ENCODE measurements at regions not wholly inside any gene's neighbourhood (a gene's known extent, or its start where the extent isn't known, plus 50 kb on each side); places are given as distances from the start of the nearest gene placed in this dataset.

DNA sequence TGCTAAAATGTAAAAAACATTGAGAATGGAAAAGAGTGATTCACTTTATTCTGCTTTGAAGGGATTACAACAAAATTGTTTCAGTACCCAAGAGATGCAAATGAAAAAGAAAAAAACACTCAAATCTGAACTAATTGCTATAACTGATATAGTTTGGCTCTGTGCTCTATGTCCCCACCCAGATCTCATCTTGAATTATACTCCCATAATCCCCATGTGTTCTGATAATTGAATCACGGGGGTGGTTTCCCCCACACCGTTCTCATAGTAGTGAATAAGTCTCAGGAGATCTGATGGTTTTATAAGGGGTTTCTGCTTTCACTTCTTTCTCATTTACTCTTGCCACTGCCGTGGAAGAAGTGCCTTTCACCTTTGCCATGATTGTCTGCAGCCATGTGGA lies 213.6 kb upstream of the GALNTL6 start:
- H3K79me1 ChIP-seq (ENCODE audit: low read depth, low read length) = no peaks in the 10 kb centered on the region
- H3K4me2 ChIP-seq (ENCODE audit: insufficient read depth in 1 of 2, low read depth in 2 of 2, low read length in 2 of 2) = no peak overlapping the region
- no peaks in the 10 kb centered on the region for H4K20me1 ChIP-seq (replicated peaks in 1 of 2; ENCODE audit: control insufficient read depth in 1 of 2, insufficient read depth in 2 of 2, low read length in 2 of 2)
- no peak overlapping the region for H4K8ac ChIP-seq (ENCODE audit: extremely low read depth, insufficient read depth, low read length)
- H2AK5ac ChIP-seq (ENCODE audit: low read depth, low read length) = no peak overlapping the region
- no peak overlapping the region for H3K27ac ChIP-seq (ENCODE audit: low read depth, low read length)
- no peak overlapping the region for H3K23ac ChIP-seq (ENCODE audit: insufficient read length)
- ChIA-PET CTCF (ENCODE audit: partially characterized antibody) (no interaction called here), POLR2A (ENCODE audit: partially characterized antibody) (no interaction called here)
- H3K9ac ChIP-seq (replicated peaks in 1 of 4; ENCODE audit: extremely low read depth in 1 of 4, low read depth in 3 of 4, low read length in 3 of 4) = no peak overlapping the region
- 95% methylated on average over 3 of the region's 3 CpGs; no CpG with 5 or more reads in 1 of the 2 experiments for WGBS, 2 experiments (ENCODE audit: extremely low coverage in 1 of 2, insufficient coverage in 1 of 2, insufficient read length in 1 of 2, insufficient replicate concordance in 2 of 2, low coverage in 1 of 2, low lambda C conversion rate in 2 of 2, missing lambda C conversion rate in 1 of 2)
- TF ChIP-seq JUND (IDR thresholded peaks at IDR 0.05; ENCODE audit: low read length) = no peak
- no peak for TF ChIP-seq RAD21 (IDR thresholded peaks at IDR 0.05 in 1 of 2, conservative IDR thresholded peaks at IDR 0.05 in 1 of 2; ENCODE audit: low read depth in 2 of 2, low read length in 2 of 2)
- no peak for TF ChIP-seq ZNF274 (IDR thresholded peaks at IDR 0.05; ENCODE audit: borderline replicate concordance, extremely low read depth, low read length)
- TF ChIP-seq, protein P1, sequence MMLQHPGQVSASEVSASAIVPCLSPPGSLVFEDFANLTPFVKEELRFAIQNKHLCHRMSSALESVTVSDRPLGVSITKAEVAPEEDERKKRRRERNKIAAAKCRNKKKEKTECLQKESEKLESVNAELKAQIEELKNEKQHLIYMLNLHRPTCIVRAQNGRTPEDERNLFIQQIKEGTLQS (IDR thresholded peaks at IDR 0.05; ENCODE audit: insufficient read depth, low read depth, low read length) = no peak
- no peak for TF ChIP-seq SIX5 (IDR thresholded peaks at IDR 0.05; ENCODE audit: low read depth, low read length)
- TF ChIP-seq CBX5 (IDR thresholded peaks at IDR 0.05; ENCODE audit: low read depth, low read length) = no peak
- TF ChIP-seq EP300 (IDR thresholded peaks at IDR 0.05; ENCODE audit: borderline replicate concordance in 1 of 2, low read depth in 2 of 2, low read length in 2 of 2) = no peak
- no peak for TF ChIP-seq JUN (IDR thresholded peaks at IDR 0.05; ENCODE audit: low read depth, low read length)
- no peak for TF ChIP-seq RFX5 (IDR thresholded peaks at IDR 0.05; ENCODE audit: borderline replicate concordance, low read depth, low read length)
- TF ChIP-seq HDAC2 (IDR thresholded peaks at IDR 0.05; ENCODE audit: borderline replicate concordance in 1 of 2, low read depth in 2 of 2, low read length in 2 of 2) = no peak
- no peak for TF ChIP-seq SIRT6 (IDR thresholded peaks at IDR 0.05; ENCODE audit: low read length)
- no peak for TF ChIP-seq BACH1 (IDR thresholded peaks at IDR 0.05; ENCODE audit: low read length)
- TF ChIP-seq EZH2 (IDR thresholded peaks at IDR 0.05; ENCODE audit: low read depth, low read length, severe bottlenecking) = no peak
- no peaks in the 10 kb centered on the region for H3K36me3 ChIP-seq (ENCODE audit: control insufficient read depth in 2 of 4, insufficient read depth in 4 of 4, low read length in 3 of 4)
- no peak overlapping the region for H2BK15ac ChIP-seq (ENCODE audit: low read length)
- no peak overlapping the region for H2BK5ac ChIP-seq (ENCODE audit: low read depth, low read length)
- no peaks in the 10 kb centered on the region for H3K23me2 ChIP-seq (ENCODE audit: low read depth, low read length)
- DNase-seq (ENCODE audit: low read depth in 1 of 2, low spot score in 2 of 2) = no peak
- no peaks in the 10 kb centered on the region for H3K79me2 ChIP-seq (ENCODE audit: control insufficient read depth in 1 of 2, insufficient read depth in 2 of 2, low read length in 2 of 2)
- H3K18ac ChIP-seq (ENCODE audit: extremely low read depth, low read length) = no peak overlapping the region
- no peak overlapping the region for H3K4me3 ChIP-seq (ENCODE audit: extremely low read depth in 1 of 4, insufficient read depth in 2 of 4, low read depth in 3 of 4, low read length in 4 of 4)
- no peak overlapping the region for H2BK12ac ChIP-seq (ENCODE audit: low read depth, low read length)
- no peak overlapping the region for H4K5ac ChIP-seq (ENCODE audit: insufficient read length, low read depth, low read length)
- H2BK120ac ChIP-seq (replicated peaks; ENCODE audit: low read depth, low read length) = no peak overlapping the region
- no peak for FAIRE-seq
- no peaks in the 10 kb centered on the region for H3K4me1 ChIP-seq (replicated peaks in 1 of 4; ENCODE audit: control insufficient read depth in 3 of 4, insufficient read depth in 4 of 4, low read length in 3 of 4)
- peaks cover 4 to 5% of the 10 kb centered on the region in 2 experiments; a peak in 2 of 4 replicates for H3K9me3 ChIP-seq (ENCODE audit: insufficient read depth in 2 of 2, low read depth in 1 of 2, low read length in 1 of 2)
- H2AFZ ChIP-seq (ENCODE audit: low read length) = no peak overlapping the region
- peaks cover 0 to 1% (median 0%) of the 10 kb centered on the region in 4 experiments; a peak in 1 of 7 replicates for H3K27me3 ChIP-seq (replicated peaks in 1 of 4; ENCODE audit: control insufficient read depth in 3 of 4, extremely low read depth in 1 of 4, insufficient read depth in 3 of 4, low read length in 3 of 4)
- no peak overlapping the region for H4K91ac ChIP-seq (replicated peaks; ENCODE audit: insufficient read length, low read length)
- no peak overlapping the region for H2BK20ac ChIP-seq (ENCODE audit: low read length)
- H3K14ac ChIP-seq (ENCODE audit: insufficient read length) = no peak overlapping the region
- H3K4ac ChIP-seq (replicated peaks; ENCODE audit: insufficient read length, low read depth, low read length) = no peak overlapping the region
- no peak overlapping the region for H3K56ac ChIP-seq (replicated peaks; ENCODE audit: insufficient read length, low read depth, low read length)
